GM23338 (cell line): ENCODE measurements at regions not wholly inside any gene's neighbourhood (a gene's known extent, or its start where the extent isn't known, plus 50 kb on each side); places are given as distances from the start of the nearest gene placed in this dataset.

Experiments used
- EZH2phosphoT487 ChIP-seq: fragments of 200-600 bp; sonication (generic); IDR thresholded peaks from one replicate; pipeline ENCODE4 v1.8.1; 2018; ENCODE audit warnings: antibody characterized with exemption; ENCODE audit not compliant: unreplicated experiment
- NANOG ChIP-seq: IDR thresholded peaks from 2 replicates; pipeline ENCODE4 v1.6.1; 2016; ENCODE audit warnings: antibody characterized with exemption, borderline replicate concordance
- REST ChIP-seq: IDR thresholded peaks from one replicate; pipeline ENCODE4 v1.6.1; 2018; ENCODE audit warnings: antibody characterized with exemption; ENCODE audit not compliant: unreplicated experiment
- STAT1 ChIP-seq: IDR thresholded peaks from one replicate; pipeline ENCODE4 v1.6.1; 2016; ENCODE audit warnings: antibody characterized with exemption; ENCODE audit not compliant: unreplicated experiment
- ZNF114 ChIP-seq: fragments of 250-450 bp; sonication (Bioruptor Pico); IDR thresholded peaks from 2 replicates; pipeline ENCODE4 v1.5.0; 2020; ENCODE audit warnings: mild to moderate bottlenecking, moderate library complexity
- ZNF462 ChIP-seq: fragments of 250-450 bp; sonication (Bioruptor Pico); IDR thresholded peaks from 2 replicates; pipeline ENCODE4 v1.5.0; 2020; ENCODE audit warnings: mild to moderate bottlenecking, moderate library complexity

- no peak for TF ChIP-seq ZNF462 (CRISPR knock-in tag)
- TF ChIP-seq STAT1, result no peak
- no peak for TF ChIP-seq ZNF114 (CRISPR knock-in tag)
- TF ChIP-seq EZH2phosphoT487, result no peak
- TF ChIP-seq NANOG, result no peak
- no peak for TF ChIP-seq REST
Measured at GRCh38 chr6:44051515-44051914, 75.7 kb downstream of the MRPL14 start (continued).
